A549 (cell line): ENCODE measurements at regions not wholly inside any gene's neighbourhood (a gene's known extent, or its start where the extent isn't known, plus 50 kb on each side); places are given as distances from the start of the nearest gene placed in this dataset.

ENCODE experiments used
- CBX8 ChIP-seq: fragments of 200-600 bp; sonication (generic); IDR thresholded peaks from 2 replicates; pipeline ENCODE4 v1.6.1; 2016
- EHMT2 ChIP-seq: fragments of 200-600 bp; sonication (generic); IDR thresholded peaks from 2 replicates; pipeline ENCODE4 v1.6.1; 2016; ENCODE audit warnings: antibody characterized with exemption, low read depth, mild to moderate bottlenecking, moderate library complexity
- EP300 ChIP-seq, 2 experiments: fragments of >200 bp; sonication (Bioruptor Twin); formaldehyde crosslinking; IDR thresholded peaks; 2 replicates in 1 of 2; 3 replicates in 1 of 2; pipeline ENCODE4 v1.6.1; 2016 to 2017
- KDM5A ChIP-seq: fragments of 200-600 bp; sonication (generic); IDR thresholded peaks from 2 replicates; pipeline ENCODE4 v1.6.1; 2016; ENCODE audit warnings: antibody characterized with exemption, mild to moderate bottlenecking
- POLR2A ChIP-seq: IDR thresholded peaks from 2 replicates; pipeline ENCODE4 v1.6.1; 2012; ENCODE audit warnings: mild to moderate bottlenecking, low read length
- RAD21 ChIP-seq, 2 experiments: fragments of >200 bp in 1 of 2; sonication (Bioruptor Twin) in 1 of 2; formaldehyde crosslinking in 1 of 2; IDR thresholded peaks in 1 of 2; conservative IDR thresholded peaks in 1 of 2; 2 replicates in 1 of 2; 3 replicates in 1 of 2; pipeline ENCODE4 v1.6.1; 2012 to 2018; ENCODE audit warnings: inconsistent platforms in 1 of 2
- RCOR1 ChIP-seq: fragments of 150-350 bp; IDR thresholded peaks from 2 replicates; pipeline ENCODE4 v1.6.1; 2014; ENCODE audit warnings: antibody characterized with exemption, low read length, low read depth
- TF ChIP-seq, protein P1 (sequence below): fragments of >200 bp; sonication (Bioruptor Twin); formaldehyde crosslinking; IDR thresholded peaks from 3 replicates; pipeline ENCODE4 v1.5.1; 2016

DNA sequence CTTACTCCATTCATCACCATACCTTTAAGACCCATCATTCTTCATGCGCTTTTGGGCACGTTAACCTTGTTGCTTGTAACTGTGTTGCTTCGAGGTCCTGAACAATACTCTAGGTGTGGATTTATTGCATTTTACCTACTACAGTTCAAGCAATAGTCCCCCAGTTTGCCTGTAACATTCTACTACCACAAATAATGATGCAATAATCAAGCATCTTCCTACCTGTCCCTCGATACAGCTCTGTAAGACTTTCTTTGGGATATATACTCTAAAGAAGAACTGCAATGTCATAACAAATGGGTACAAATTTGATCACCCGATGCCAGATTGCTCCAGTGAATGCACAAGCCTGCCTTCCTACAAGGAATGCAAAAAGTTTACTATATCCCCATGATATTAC is 1342.6 kb upstream of the GJE1 start:
- TF ChIP-seq POLR2A (no peak), RAD21 (conservative IDR thresholded peaks at IDR 0.05 in 1 of 2, IDR thresholded peaks at IDR 0.05 in 1 of 2) (no peak), RCOR1 (no peak), EHMT2 (no peak), CBX8 (no peak), EP300 (IDR thresholded peaks at IDR 0.05) (no peak), KDM5A (no peak)
- TF ChIP-seq, protein P1, sequence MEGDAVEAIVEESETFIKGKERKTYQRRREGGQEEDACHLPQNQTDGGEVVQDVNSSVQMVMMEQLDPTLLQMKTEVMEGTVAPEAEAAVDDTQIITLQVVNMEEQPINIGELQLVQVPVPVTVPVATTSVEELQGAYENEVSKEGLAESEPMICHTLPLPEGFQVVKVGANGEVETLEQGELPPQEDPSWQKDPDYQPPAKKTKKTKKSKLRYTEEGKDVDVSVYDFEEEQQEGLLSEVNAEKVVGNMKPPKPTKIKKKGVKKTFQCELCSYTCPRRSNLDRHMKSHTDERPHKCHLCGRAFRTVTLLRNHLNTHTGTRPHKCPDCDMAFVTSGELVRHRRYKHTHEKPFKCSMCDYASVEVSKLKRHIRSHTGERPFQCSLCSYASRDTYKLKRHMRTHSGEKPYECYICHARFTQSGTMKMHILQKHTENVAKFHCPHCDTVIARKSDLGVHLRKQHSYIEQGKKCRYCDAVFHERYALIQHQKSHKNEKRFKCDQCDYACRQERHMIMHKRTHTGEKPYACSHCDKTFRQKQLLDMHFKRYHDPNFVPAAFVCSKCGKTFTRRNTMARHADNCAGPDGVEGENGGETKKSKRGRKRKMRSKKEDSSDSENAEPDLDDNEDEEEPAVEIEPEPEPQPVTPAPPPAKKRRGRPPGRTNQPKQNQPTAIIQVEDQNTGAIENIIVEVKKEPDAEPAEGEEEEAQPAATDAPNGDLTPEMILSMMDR: no peak
